Liver (tissue), 8 donors: ENCODE measurements at regions not wholly inside any gene's neighbourhood (a gene's known extent, or its start where the extent isn't known, plus 50 kb on each side); places are given as distances from the start of the nearest gene placed in this dataset.

Experiments used
- DNase-seq: peaks from one replicate; pipeline ENCODE4 v3.0.0-alpha.2; 2017; ENCODE audit warnings: low spot score
- H3K27ac ChIP-seq, 2 donors: one replicate each; pipeline ENCODE4 v1.7.0; 2013; ENCODE audit warnings: inconsistent platforms in 2 of 2, low read length in 2 of 2, control low read depth in 1 of 2, low read depth in 1 of 2, mild to moderate bottlenecking in 1 of 2
- H3K27me3 ChIP-seq, 4 donors: one replicate each; pipeline versions ENCODE4 v1.6.1 to v1.7.0; 2013; ENCODE audit warnings: low read length in 3 of 4, inconsistent platforms in 1 of 4, mild to moderate bottlenecking in 1 of 4, moderate library complexity in 1 of 4; ENCODE audit not compliant: control insufficient read depth in 4 of 4, insufficient read depth in 4 of 4
- H3K36me3 ChIP-seq, 4 donors: one replicate each; pipeline versions ENCODE4 v1.6.1 to v1.7.0; 2013; ENCODE audit warnings: low read length in 3 of 4, mild to moderate bottlenecking in 3 of 4, low read depth in 1 of 4, moderate library complexity in 1 of 4; ENCODE audit not compliant: control insufficient read depth in 4 of 4, insufficient read depth in 3 of 4
- H3K4me1 ChIP-seq, 4 donors: one replicate each; pipeline versions ENCODE4 v1.6.1 to v1.7.0; 2013; ENCODE audit warnings: low read length in 3 of 4, mild to moderate bottlenecking in 3 of 4, moderate library complexity in 1 of 4; ENCODE audit not compliant: control insufficient read depth in 4 of 4, insufficient read depth in 4 of 4
- H3K4me3 ChIP-seq, 3 donors: one replicate each; pipeline versions ENCODE4 v1.6.1 to v1.7.0; 2013; ENCODE audit warnings: low read length in 3 of 3, control low read depth in 1 of 3, low read depth in 1 of 3, mild to moderate bottlenecking in 1 of 3
- H3K9ac ChIP-seq, 2 donors: one replicate each; pipeline ENCODE4 v1.7.0; 2013; ENCODE audit warnings: low read length in 2 of 2, mild to moderate bottlenecking in 2 of 2, moderate library complexity in 2 of 2, control low read depth in 1 of 2, low read depth in 1 of 2
- H3K9me3 ChIP-seq, 4 donors: one replicate each; pipeline versions ENCODE4 v1.6.1 to v1.7.0; 2013; ENCODE audit warnings: low read length in 3 of 4; ENCODE audit not compliant: control insufficient read depth in 4 of 4
- EGR1 ChIP-seq, 2 donors: IDR thresholded peaks; 2 replicates each; pipeline ENCODE4 v1.6.1; 2016 to 2018; ENCODE audit warnings: antibody characterized with exemption in 2 of 2, low read depth in 2 of 2
- FOXA1 ChIP-seq: IDR thresholded peaks from 2 replicates; pipeline ENCODE4 v1.6.1; 2016; ENCODE audit warnings: antibody characterized with exemption
- FOXA2 ChIP-seq: IDR thresholded peaks from 2 replicates; pipeline ENCODE4 v1.6.1; 2016; ENCODE audit warnings: antibody characterized with exemption
- GABPA ChIP-seq, 2 donors: IDR thresholded peaks in 1 of 2; conservative IDR thresholded peaks in 1 of 2; 2 replicates each; pipeline ENCODE4 v1.6.1; 2016; ENCODE audit warnings: antibody characterized with exemption in 2 of 2, mild to moderate bottlenecking in 1 of 2, moderate library complexity in 1 of 2
- HNF4A ChIP-seq, 2 donors: conservative IDR thresholded peaks; 2 replicates each; pipeline ENCODE4 v1.6.1; 2016; ENCODE audit warnings: antibody characterized with exemption in 2 of 2, mild to moderate bottlenecking in 2 of 2
- HNF4G ChIP-seq: IDR thresholded peaks from 2 replicates; pipeline ENCODE4 v1.6.1; 2016; ENCODE audit warnings: antibody characterized with exemption
- JUND ChIP-seq, 2 donors: IDR thresholded peaks; 2 replicates each; pipeline ENCODE4 v1.6.1; 2016; ENCODE audit warnings: antibody characterized with exemption in 2 of 2
- MAX ChIP-seq: IDR thresholded peaks from 2 replicates; pipeline ENCODE4 v1.6.1; 2016; ENCODE audit warnings: antibody characterized with exemption
- NR2F2 ChIP-seq: IDR thresholded peaks from 2 replicates; pipeline ENCODE4 v1.6.1; 2016; ENCODE audit warnings: antibody characterized with exemption
- RAD21 ChIP-seq, 2 donors: IDR thresholded peaks; 2 replicates each; pipeline ENCODE4 v1.6.1; 2016; ENCODE audit warnings: antibody characterized with exemption in 2 of 2, mild to moderate bottlenecking in 2 of 2
- RXRA ChIP-seq, 2 donors: IDR thresholded peaks; 2 replicates each; pipeline ENCODE4 v1.6.1; 2017 to 2018; ENCODE audit warnings: antibody characterized with exemption in 2 of 2, mild to moderate bottlenecking in 1 of 2
- SP1 ChIP-seq: IDR thresholded peaks from 2 replicates; pipeline ENCODE4 v1.6.1; 2018; ENCODE audit warnings: antibody characterized with exemption, mild to moderate bottlenecking
- TAF1 ChIP-seq: conservative IDR thresholded peaks from 2 replicates; pipeline ENCODE4 v1.6.1; 2016; ENCODE audit warnings: antibody characterized with exemption, mild to moderate bottlenecking
- YY1 ChIP-seq: IDR thresholded peaks from 2 replicates; pipeline ENCODE4 v1.6.1; 2016; ENCODE audit warnings: antibody characterized with exemption, mild to moderate bottlenecking
- ZBTB33 ChIP-seq: IDR thresholded peaks from 2 replicates; pipeline ENCODE4 v1.6.1; 2016; ENCODE audit warnings: antibody characterized with exemption
- WGBS: extraction: QIAGEN DNeasy Blood & Tissue Kit; methylation state at CpG from one replicate; pipeline ENCODE4 v1.1.7; 2013; 5-methylcytosine and 5-hydroxymethylcytosine counted together
- TF ChIP-seq, protein P1 (sequence below): IDR thresholded peaks from 2 replicates; pipeline ENCODE4 v1.6.1; 2016; ENCODE audit warnings: antibody characterized with exemption
- TF ChIP-seq, protein P2 (sequence below): fragments of 150-350 bp; IDR thresholded peaks from 2 replicates; pipeline ENCODE4 v1.5.1; 2017; ENCODE audit warnings: improper control_type of control experiment, low read depth, low read length; ENCODE audit not compliant: missing input control
- donor health status: healthy.
- donor health status: healthy.
- donor health status: healthy.
- donor health status: healthy.
- donor health status: healthy.

DNA sequence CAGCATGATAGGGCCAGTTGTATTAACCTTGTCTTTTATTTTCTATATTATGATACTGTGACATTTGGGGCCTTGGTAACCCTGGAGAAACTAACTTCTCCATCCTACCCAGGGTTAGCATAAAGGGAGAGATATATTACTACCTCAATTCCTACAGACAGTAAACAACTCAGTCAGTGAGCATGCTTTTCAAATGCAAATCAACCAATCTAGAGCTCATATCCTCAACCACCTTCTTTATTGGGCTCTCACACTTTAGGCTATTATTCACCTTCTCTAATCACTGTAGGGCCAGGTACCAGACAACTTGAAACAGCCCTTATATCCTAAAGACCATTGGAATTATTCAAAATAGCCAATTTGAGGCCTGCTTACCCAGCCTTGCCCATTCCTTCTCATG, 477.6 kb downstream of the PTPRC start:
- H3K27me3 ChIP-seq: no peaks in the 10 kb centered on the region

GRCh38 chr1:199121047-199121446, 482.2 kb downstream of the PTPRC start:
- Histone ChIP-seq H3K27ac (no peak overlapping the region), H3K27me3 (no peaks in the 10 kb centered on the region), H3K4me1 (no peaks in the 10 kb centered on the region), H3K9me3 (no peaks in the 10 kb centered on the region), H3K9ac (no peak overlapping the region), H3K4me3 (no peak overlapping the region), H3K36me3 (no peaks in the 10 kb centered on the region)
- DNase-seq: no peak
- no peak for TF ChIP-seq FOXA2
- TF ChIP-seq, protein P1, sequence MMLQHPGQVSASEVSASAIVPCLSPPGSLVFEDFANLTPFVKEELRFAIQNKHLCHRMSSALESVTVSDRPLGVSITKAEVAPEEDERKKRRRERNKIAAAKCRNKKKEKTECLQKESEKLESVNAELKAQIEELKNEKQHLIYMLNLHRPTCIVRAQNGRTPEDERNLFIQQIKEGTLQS: no peak
- TF ChIP-seq JUND (IDR thresholded peaks at IDR 0.05): no peak
- TF ChIP-seq TAF1: no peak
- TF ChIP-seq EGR1 (IDR thresholded peaks at IDR 0.05; ENCODE audit: low read depth in 2 of 2): no peak
- no peak for TF ChIP-seq RAD21 (IDR thresholded peaks at IDR 0.05)
- no peak for TF ChIP-seq HNF4A (conservative IDR thresholded peaks at IDR 0.05)
- TF ChIP-seq, protein P2, sequence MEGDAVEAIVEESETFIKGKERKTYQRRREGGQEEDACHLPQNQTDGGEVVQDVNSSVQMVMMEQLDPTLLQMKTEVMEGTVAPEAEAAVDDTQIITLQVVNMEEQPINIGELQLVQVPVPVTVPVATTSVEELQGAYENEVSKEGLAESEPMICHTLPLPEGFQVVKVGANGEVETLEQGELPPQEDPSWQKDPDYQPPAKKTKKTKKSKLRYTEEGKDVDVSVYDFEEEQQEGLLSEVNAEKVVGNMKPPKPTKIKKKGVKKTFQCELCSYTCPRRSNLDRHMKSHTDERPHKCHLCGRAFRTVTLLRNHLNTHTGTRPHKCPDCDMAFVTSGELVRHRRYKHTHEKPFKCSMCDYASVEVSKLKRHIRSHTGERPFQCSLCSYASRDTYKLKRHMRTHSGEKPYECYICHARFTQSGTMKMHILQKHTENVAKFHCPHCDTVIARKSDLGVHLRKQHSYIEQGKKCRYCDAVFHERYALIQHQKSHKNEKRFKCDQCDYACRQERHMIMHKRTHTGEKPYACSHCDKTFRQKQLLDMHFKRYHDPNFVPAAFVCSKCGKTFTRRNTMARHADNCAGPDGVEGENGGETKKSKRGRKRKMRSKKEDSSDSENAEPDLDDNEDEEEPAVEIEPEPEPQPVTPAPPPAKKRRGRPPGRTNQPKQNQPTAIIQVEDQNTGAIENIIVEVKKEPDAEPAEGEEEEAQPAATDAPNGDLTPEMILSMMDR: no peak
- no peak for TF ChIP-seq RXRA (IDR thresholded peaks at IDR 0.05)
- no peak for TF ChIP-seq FOXA1
- TF ChIP-seq HNF4G: no peak
- no peak for TF ChIP-seq SP1

More for the DNA sequence above, 477.6 kb downstream of the PTPRC start:
- TF ChIP-seq RAD21 (IDR thresholded peaks at IDR 0.05) (no peak), MAX (no peak), SP1 (no peak), ZBTB33 (no peak), RXRA (IDR thresholded peaks at IDR 0.05) (no peak), EGR1 (IDR thresholded peaks at IDR 0.05; ENCODE audit: low read depth in 2 of 2) (no peak)
- TF ChIP-seq, protein P1: no peak
- DNase-seq: no peak
- Histone ChIP-seq H3K4me1 (no peaks in the 10 kb centered on the region), H3K9me3 (peaks cover 0 to 5% (median 0%) of the 10 kb centered on the region in 4 donors), H3K27ac (no peak overlapping the region), H3K9ac (no peak overlapping the region), H3K36me3 (no peaks in the 10 kb centered on the region), H3K4me3 (no peak overlapping the region)

- Histone ChIP-seq H3K4me3 (no peak overlapping the region), H3K9me3 (no peaks in the 10 kb centered on the region), H3K27ac (no peak overlapping the region), H3K27me3 (no peaks in the 10 kb centered on the region), H3K9ac (no peak overlapping the region), H3K4me1 (no peaks in the 10 kb centered on the region), H3K36me3 (no peaks in the 10 kb centered on the region)
- no peak for DNase-seq
- TF ChIP-seq, protein P2: no peak
- TF ChIP-seq FOXA1: no peak
- TF ChIP-seq HNF4A (conservative IDR thresholded peaks at IDR 0.05): no peak
- no peak for TF ChIP-seq GABPA (IDR thresholded peaks at IDR 0.05 in 1 of 2, conservative IDR thresholded peaks at IDR 0.05 in 1 of 2)
- TF ChIP-seq HNF4G: no peak
- no peak for TF ChIP-seq FOXA2
- no peak for TF ChIP-seq YY1
- no peak for TF ChIP-seq ZBTB33
- no peak for TF ChIP-seq RXRA (IDR thresholded peaks at IDR 0.05)
- TF ChIP-seq, protein P1: no peak
- TF ChIP-seq MAX: no peak
- TF ChIP-seq NR2F2: no peak
- WGBS: 65% methylated on average over 2 of the region's 2 CpGs
Measured at GRCh38 chr1:199122085-199122484, 483.2 kb downstream of the PTPRC start.
